Heart right ventricle (tissue), 16 donors: ENCODE measurements at regions not wholly inside any gene's neighbourhood (a gene's known extent, or its start where the extent isn't known, plus 50 kb on each side); places are given as distances from the start of the nearest gene placed in this dataset.

Experiments used
- ATAC-seq, 8 donors: fragments of 200-7000 bp; cut with Tn5 transposase; one replicate each; pipeline ENCODE4 v1.9.1; 2020; ENCODE audit warnings: mild to moderate bottlenecking in 8 of 8, moderate library complexity in 8 of 8, moderate number of reproducible peaks in 1 of 8
- DNase-seq, 2 donors: peaks; one replicate each; pipeline ENCODE4 v3.0.0-alpha.2; 2020
- H3K27ac ChIP-seq, 10 donors: fragments of 200-600 bp; sonication (generic) in 2 of 10; one replicate each; pipeline versions ENCODE4 v1.5.0 to v1.8.0; 2020 to 2022; ENCODE audit warnings: mild to moderate bottlenecking in 3 of 10
- H3K27me3 ChIP-seq, 7 donors: fragments of 200-600 bp; one replicate each; pipeline ENCODE4 v1.8.0; 2021 to 2022; ENCODE audit warnings: mild to moderate bottlenecking in 2 of 7
- H3K36me3 ChIP-seq, 9 donors: fragments of 200-600 bp; sonication (generic) in 1 of 9; one replicate each; pipeline versions ENCODE4 v1.5.0 to v1.8.0; 2020 to 2022; ENCODE audit warnings: mild to moderate bottlenecking in 2 of 9
- H3K4me1 ChIP-seq, 9 donors: fragments of 200-600 bp; sonication (generic) in 1 of 9; one replicate each; pipeline versions ENCODE4 v1.5.0 to v1.8.0; 2020 to 2022; ENCODE audit warnings: mild to moderate bottlenecking in 4 of 9
- H3K4me3 ChIP-seq, 10 donors: fragments of 200-600 bp; sonication (generic) in 2 of 10; one replicate each; pipeline versions ENCODE4 v1.5.0 to v1.8.0; 2020 to 2022; ENCODE audit warnings: mild to moderate bottlenecking in 7 of 10, moderate library complexity in 2 of 10
- H3K9me3 ChIP-seq, 11 donors: fragments of 200-600 bp in 10 of 11; sonication (generic) in 2 of 11; one replicate each; pipeline versions ENCODE4 v1.5.0 to v1.8.0; 2013 to 2022; ENCODE audit warnings: mild to moderate bottlenecking in 2 of 11, control low read depth in 1 of 11, moderate library complexity in 1 of 11
- CTCF ChIP-seq, 9 donors: fragments of 200-600 bp; sonication (generic) in 2 of 9; IDR thresholded peaks; one replicate each; pipeline versions ENCODE4 v1.5.0 to v1.8.0; 2021 to 2022; ENCODE audit warnings: antibody characterized with exemption in 9 of 9, mild to moderate bottlenecking in 5 of 9, moderate library complexity in 1 of 9
- WGBS, 2 donors: extraction: QIAGEN DNeasy Blood & Tissue Kit; methylation state at CpG; one replicate each; pipeline ENCODE4 v1.1.7; 2013; ENCODE audit warnings: inconsistent platforms in 1 of 2; 5-methylcytosine and 5-hydroxymethylcytosine counted together
- intact Hi-C, 10 donors: fragments of 100-400 bp; cut with DNase I; formaldehyde crosslinking; loops; one replicate each; pipeline versions ENCODE4 v1.11.1 to v1.14.2; 2022
- donor health status: Arrhythmogenic right ventricular cardiomyopathy.
- donor health status: ischemic (EF 13 %, LVEDD 7.1; RV severe dilation, severe dysfunction).
- donor health status: healthy with polysubstance abuse.
- donor health status: DM: no; HTN: yes; CAD: no.
- donor health status: DM: no; HTN: no; CAD: no.
- donor health status: ischemic (EF 25% LVEDD 6.9; RV normal size, moderate dysfunction).
- donor health status: ischemic (EF 25% LVEDD 5.7; RV mildly dilated, moderate dysfunction).
- donor health status: healthy.
- donor health status: DM: yes; HTN: yes; CAD: no.
- donor health status: Ischemic cardiomyopathy.
- donor health status: ischemic (EF 35%, LVEDD 5.7; RV mildly dilated, moderate dysfunction).
- donor health status: nonischemic (EF 11% LVEDD 7.7; RV severe dilation, severe dysfunction).
- donor health status: DM: yes; HTN: yes; CAD: no.
- donor health status: PGD.
- donor health status: ischemic (EF 29% LVEDD 5.4; RV normal size, mild dysfunction).
- donor health status: nonischemic (EF 23%, LVEDD 6.1; RV moderate dilation, normal function).

- WGBS, 2 donors, result 93 to 94% methylated on average over 5 of the region's 5 CpGs
- no peak for ATAC-seq
Measured at GRCh38 chr5:143671674-143672569, 140.0 kb upstream of the HMHB1 start.

GRCh38 chr5:143671021-143671420, 140.9 kb upstream of the HMHB1 start:
- ATAC-seq (no peak), DNase-seq (no peak)

More at GRCh38 chr5:143671674-143672569, 140.0 kb upstream of the HMHB1 start:
- TF ChIP-seq CTCF (IDR thresholded peaks at IDR 0.05), result no peak
- no peak overlapping the region for H3K4me3 ChIP-seq
- no peak for DNase-seq
- no peak overlapping the region for H3K27ac ChIP-seq
- H3K36me3 ChIP-seq, result no peaks in the 10 kb centered on the region
- H3K27me3 ChIP-seq, result no peaks in the 10 kb centered on the region
- peaks cover 0 to 11% (median 0%) of the 10 kb centered on the region in 9 donors for H3K4me1 ChIP-seq
- intact Hi-C loops, result loop anchor here in 2 of 10 donors (10.0 kb wide), 2 partner anchors 257 to 267 kb away; partner anchors contain the start of gene NR3C1 (in 1 of the 2)
- H3K9me3 ChIP-seq, result peaks cover 0 to 10% (median 0%) of the 10 kb centered on the region in 11 donors

GRCh38 chr5:143665866-143666265, 146.1 kb upstream of the HMHB1 start:
- Histone ChIP-seq H3K9me3 (peaks cover 0 to 10% (median 0%) of the 10 kb centered on the region in 11 donors), H3K4me1 (no peaks in the 10 kb centered on the region), H3K27me3 (no peaks in the 10 kb centered on the region), H3K4me3 (no peak overlapping the region), H3K27ac (no peak overlapping the region), H3K36me3 (no peaks in the 10 kb centered on the region)
- 60 to 61% methylated on average over 4 of the region's 4 CpGs for WGBS, 2 donors
- no peak for DNase-seq
- no peak for TF ChIP-seq CTCF (IDR thresholded peaks at IDR 0.05)
- ATAC-seq, result no peak
- intact Hi-C loops, result no loop called here

More at GRCh38 chr5:143671021-143671420, 140.9 kb upstream of the HMHB1 start:
- Histone ChIP-seq H3K4me3 (no peak overlapping the region), H3K4me1 (peaks cover 0 to 6% (median 0%) of the 10 kb centered on the region in 9 donors), H3K27ac (no peak overlapping the region), H3K27me3 (no peaks in the 10 kb centered on the region), H3K36me3 (no peaks in the 10 kb centered on the region), H3K9me3 (peaks cover 0 to 10% (median 0%) of the 10 kb centered on the region in 11 donors)
- TF ChIP-seq CTCF (IDR thresholded peaks at IDR 0.05), result no peak
- whole genome bisulfite sequencing, 2 donors, result 96 to 97% methylated on average over 5 of the region's 5 CpGs
- intact Hi-C loops, result loop anchor here in 2 of 10 donors (10.0 kb wide), 2 partner anchors 256 to 266 kb away; partner anchors contain the start of gene NR3C1 (in 1 of the 2)

- DNase-seq (no peak), ATAC-seq (no peak)
- 93 to 94% methylated on average over 2 of the region's 2 CpGs for WGBS, 2 donors
- H3K9me3 ChIP-seq, result no peaks in the 10 kb centered on the region
- no peak for TF ChIP-seq CTCF (IDR thresholded peaks at IDR 0.05)
- H3K36me3 ChIP-seq, result no peaks in the 10 kb centered on the region
- intact Hi-C loops, result loop anchor here in 1 of 10 donors (5.0 kb wide), 1 partner anchor 708 kb away; no protein-coding TSS in a partner anchor
- H3K27ac ChIP-seq, result no peak overlapping the region
- H3K4me1 ChIP-seq, result no peaks in the 10 kb centered on the region
- H3K4me3 ChIP-seq, result no peak overlapping the region
- no peaks in the 10 kb centered on the region for H3K27me3 ChIP-seq
Measured at GRCh38 chr5:143664623-143665022, 147.3 kb upstream of the HMHB1 start.
